ENCODE measurements at regions not wholly inside any gene's neighbourhood (a gene's known extent, or its start where the extent isn't known, plus 50 kb on each side); places are given as distances from the start of the nearest gene placed in this dataset.
"Not testable (repeated sequence)": the region's sequence is repeated elsewhere in the genome, so short reads cannot be mapped to it uniquely, and the experiment has no call there.

DNA sequence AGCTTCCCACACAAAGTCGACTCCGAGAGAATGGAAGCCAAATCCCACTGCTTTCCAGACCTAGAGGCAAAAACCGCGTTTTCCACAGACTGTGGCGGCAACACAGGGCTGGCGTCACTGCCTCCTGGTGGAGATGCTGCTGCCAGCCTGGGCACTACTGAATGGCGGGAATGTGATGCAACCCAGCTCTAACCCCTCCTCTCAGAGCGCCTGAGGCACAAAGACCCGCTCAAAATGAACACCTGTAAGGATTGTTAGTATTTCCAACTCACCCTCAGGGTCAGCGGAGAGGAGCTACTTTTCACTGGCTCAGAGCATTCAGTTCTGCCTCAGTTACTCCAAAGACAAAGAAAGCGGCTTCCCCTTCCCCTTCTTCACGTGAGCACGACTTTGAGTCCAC lies 548.0 kb upstream of the SALL3 start:
- DNase-seq = no peak

DNA sequence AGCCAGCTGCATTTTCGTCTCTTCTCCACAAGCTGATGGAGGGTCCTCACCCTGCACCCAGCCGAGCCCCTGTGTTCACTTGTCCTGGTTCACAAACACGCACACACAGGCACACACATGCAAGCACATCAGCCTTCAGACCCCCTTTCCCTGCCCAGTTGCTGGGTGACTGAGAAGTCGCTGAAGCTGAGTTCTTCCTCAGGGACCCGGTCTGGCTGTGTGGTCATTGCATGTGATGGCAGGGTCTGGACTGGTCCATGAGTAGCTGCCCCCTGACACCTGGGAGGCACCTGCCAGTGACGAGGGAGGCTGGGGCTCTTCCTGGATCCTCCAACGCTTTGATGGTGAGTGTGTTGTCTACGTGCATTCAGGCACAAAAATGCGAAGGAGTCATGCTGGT lies 546.1 kb upstream of the SALL3 start:
- no peak for DNase-seq

DNA sequence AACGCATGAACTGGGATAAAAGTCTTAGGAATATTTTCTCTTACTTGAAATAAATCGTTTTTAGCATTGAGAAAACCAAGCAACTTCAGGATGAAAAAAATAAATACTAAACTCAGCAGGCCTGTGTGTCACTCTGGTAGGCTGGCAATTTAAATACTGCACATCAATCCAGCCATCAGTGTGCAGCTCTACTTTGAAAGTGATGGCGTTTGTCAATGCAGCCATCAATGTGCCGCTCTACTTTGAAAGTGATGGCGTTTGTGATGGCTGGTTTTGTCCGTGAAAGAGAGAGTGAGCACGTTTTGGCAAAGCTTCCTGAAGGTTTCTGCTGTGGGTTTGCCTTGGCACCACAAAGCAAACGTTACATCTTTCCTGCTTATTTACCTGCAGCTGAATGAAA lies 543.5 kb upstream of the SALL3 start:
- no peak for DNase-seq

GRCh38 chr18:78438235-78438634 lies 541.4 kb upstream of the SALL3 start:
- not testable (repeated sequence) for DNase-seq

DNA sequence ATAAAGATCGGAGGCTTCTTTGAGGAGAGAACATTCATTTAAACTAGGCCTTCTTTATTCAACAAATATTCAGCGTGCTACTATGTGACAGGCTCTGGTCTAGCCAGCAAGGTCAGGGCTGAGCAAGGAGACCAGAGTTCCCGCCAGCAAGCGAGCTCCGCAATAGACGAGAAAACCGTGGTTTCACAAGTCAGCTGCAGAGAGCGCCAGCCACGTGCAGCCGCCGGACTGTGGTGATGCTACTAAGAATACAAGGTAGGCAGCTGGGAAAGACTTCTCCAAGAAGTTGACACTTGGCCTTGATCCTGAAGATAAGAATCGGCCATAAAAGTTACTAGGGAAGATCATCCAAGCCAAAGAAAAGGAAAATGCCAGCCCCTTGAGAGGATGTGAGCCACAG lies 533.7 kb upstream of the SALL3 start:
- no peak for DNase-seq

DNA sequence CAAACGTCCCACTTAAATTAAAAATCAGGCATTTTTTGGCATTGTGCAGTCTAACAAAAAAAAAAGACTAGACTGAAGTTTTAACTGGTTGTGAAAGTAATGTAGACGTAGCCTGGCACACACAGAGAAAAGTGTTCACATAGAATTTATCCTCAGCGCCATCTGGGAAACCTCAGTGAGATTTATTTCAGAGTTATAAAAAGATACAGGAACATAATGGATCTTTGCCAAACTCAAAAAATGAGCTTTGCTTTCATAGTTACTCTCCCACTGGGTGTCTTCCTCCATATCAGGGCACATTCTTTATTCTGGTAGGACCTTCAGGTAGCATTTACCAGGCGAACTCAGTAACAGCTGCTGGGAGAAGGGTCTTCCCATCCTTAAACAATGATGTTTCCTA lies 532.4 kb upstream of the SALL3 start:
- DNase-seq = no peak

DNA sequence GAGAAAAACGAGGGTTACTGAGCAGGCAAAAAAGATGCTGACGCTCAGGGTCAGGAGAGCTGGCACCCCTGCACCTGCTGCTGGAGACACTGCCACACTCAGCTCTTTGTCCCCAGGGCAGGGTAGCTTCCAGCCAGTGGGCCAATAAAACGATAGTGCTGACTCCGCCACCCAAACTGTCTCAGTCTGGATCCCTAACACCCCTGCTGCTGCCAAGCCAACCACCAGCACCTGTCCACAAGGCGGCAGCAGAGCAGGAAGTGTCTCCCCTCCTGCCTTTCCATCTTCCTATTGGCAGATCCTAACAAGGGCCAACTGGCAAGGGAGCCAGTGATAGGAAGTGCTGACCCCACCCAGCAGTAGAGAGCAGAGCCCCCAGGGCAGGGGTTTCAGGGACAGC lies 531.5 kb upstream of the SALL3 start:
- DNase-seq = no peak

- no peak for DNase-seq
Observed at GRCh38 chr18:78448591-78448990, 531.0 kb upstream of the SALL3 start.

GRCh38 chr18:78454221-78454620 lies 525.4 kb upstream of the SALL3 start:
- DNase-seq = no peak

DNA sequence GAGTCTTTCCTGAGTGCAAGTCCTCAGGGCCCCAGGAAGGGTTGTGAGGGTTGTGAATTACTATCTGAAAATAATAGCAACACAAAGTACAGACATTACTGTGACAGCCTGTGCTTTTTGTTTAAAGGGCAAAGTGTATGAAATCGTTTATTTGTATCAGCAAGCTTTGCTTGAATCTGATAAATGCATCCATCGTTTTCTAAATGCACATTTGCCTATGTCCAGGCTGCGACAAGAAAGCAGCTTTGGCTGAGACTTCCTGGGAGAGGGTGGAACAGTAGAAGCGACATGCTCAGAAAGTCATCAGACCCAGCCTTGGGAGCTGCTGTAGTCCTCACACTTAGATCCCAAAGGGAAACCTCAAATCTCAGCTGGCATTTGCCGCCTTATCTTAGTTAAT lies 524.2 kb upstream of the SALL3 start:
- no peak for DNase-seq

GRCh38 chr18:78457011-78457410 lies 522.6 kb upstream of the SALL3 start:
- DNase-seq = no peak

- no peak for DNase-seq
Observed at GRCh38 chr18:78457731-78458130, 521.9 kb upstream of the SALL3 start.

DNA sequence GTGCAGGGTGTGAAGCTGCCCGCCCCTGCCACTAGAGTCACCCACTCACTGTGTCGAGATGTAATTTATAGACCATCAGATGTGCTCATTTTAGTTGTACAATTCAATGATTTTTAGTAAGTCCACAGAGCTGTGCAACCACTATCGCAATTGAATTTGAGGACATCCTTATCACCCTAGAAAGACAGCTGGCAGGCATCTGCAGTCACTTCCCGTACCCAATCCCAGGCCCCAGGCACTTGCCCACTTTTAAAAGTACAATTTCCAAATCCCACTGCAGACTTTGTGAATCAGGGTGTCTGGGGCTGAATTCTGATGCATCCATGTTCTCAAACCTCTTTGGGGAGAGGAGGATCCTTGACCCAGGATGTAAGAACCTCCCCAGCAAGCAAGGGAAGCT lies 521.3 kb upstream of the SALL3 start:
- DNase-seq = no peak

DNA sequence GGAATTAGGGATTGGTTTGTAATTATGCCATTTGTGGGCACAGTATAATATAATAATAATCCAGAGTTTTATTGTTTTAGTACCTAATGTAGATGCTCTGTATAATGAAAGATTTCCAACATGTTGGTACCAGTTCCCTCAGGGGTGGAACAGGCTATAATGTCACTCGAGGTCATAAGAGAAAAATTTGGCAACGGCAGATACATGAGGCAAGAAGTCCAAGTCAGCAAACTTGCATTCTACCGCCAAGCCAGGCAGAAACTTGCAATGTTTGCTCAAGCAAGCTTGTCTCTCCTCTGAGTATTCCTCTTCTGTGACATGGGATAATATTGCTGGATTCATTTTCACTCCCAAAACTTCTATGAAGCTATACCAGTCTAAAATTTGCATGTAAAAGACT lies 520.0 kb upstream of the SALL3 start:
- DNase-seq = no peak

DNA sequence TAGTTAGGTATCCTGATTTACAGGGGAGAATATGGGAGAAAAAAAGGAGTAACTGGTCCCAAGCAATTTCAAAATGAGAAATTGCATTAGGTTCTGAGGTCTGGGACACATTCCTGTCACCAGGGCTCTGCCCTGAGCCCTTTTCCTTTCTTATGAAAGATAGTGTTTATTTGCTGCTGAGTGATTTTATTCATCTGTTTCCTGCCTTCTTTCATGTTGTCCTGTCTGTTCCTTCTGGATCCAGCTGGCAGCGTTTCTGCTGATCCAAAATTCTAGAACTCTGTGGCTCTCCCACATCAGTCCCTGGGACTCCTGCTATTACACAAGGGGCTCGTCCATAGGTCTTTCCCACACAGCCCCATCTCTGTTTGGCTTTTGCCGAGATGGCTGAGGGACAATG lies 519.1 kb upstream of the SALL3 start:
- no peak for DNase-seq

DNA sequence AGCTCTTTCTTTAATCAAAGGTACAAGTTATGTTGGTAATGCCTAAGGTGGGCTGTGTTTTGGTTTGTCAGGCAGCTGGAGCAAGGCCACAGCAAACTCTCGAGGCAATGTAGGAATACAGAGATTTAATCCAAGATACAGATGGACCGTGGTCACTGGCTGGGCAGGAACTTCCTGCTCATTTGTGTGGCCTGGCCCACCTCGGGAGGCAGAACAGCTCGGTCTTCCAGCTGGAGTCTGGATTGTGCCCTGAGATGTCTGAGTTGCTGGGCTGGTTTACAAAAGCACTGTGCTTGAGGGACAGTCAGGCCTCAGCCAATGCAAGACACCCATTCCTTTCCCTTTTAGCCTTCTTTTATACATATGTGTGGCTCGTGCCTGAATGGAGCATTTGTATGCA lies 506.1 kb upstream of the SALL3 start:
- DNase-seq = no peak

DNA sequence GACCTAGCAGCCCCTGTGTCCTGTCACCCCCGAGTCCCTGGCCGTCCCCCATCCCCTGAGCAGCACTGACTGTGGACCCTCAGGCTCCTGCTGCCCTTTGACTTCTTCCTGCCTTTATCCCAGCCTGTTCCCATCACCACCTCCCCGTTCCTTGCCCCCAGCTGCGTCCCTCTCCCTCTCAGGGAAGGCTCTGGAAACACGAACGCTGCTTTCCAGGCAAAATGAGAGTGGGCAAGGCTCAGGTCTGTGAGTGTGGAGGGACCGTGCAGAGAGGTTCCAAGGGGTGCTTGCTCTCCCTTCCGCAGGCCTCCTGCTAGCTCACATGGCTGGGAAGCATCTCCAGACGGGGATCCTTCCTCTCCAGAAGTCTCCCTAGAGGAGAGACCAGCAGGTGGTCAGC lies 501.8 kb upstream of the SALL3 start:
- DNase-seq = no peak

DNA sequence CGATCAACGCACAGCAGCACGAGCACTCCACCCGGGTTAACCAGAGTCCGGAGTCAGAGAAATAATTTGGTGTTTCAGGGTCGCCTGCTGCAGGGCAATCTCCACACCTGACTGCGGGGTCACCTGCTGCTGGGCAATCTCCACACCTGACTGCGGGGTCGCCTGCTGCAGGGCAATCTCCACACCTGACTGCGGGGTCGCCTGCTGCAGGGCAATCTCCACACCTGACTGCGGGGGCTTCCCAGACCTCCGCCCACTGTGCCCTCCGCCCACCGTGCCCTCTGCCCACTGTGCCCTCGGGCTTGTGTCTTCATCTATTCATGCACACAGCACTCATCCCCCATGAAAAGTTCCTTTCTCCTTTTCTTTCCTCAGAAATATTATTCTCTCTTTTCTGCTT lies 500.2 kb upstream of the SALL3 start:
- DNase-seq = no peak

DNA sequence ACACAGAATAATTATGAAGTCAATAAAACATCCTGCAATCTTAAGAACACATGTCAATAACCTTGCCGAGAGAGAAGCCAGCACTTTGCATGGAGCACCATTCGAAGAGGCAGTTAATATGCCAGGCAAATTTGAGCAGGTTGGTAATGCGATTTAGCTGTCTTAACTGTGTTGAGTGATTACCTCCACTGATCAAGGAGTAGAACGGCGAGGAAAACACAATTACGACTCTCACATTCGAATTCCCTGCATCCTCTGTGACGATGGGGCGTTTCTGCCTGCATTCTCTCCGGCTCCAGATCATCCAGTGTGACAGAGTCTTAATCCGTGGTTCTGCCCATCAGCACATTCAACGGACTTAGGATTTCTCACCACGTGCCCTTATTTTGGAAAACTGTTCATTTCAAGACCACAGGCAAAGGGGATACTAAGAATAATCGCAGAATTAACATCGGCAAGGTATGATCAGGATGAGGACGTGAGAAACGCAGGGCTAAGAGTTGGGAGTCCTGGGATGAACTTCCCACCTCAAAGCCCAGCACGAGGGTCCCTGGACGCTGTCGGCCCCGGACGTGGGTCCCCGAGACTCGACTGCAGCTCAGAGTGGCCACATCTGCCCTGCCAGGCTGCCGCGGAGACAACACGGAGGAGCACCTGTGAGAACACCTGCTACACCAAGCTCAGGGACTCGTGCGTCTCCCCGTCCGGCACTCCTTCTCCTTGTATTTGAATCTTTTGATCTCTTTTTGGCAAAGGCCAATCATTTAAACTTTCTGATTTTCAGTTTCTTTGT lies 499.2 kb upstream of the SALL3 start:
- no peak for DNase-seq

- DNase-seq = no peak
Observed at GRCh38 chr18:78482378-78482777, 497.2 kb upstream of the SALL3 start.

- DNase-seq = no peak
Observed at GRCh38 chr18:78487649-78488048, 492.0 kb upstream of the SALL3 start.

GRCh38 chr18:78492064-78492812 lies 487.4 kb upstream of the SALL3 start:
- no peak for DNase-seq

DNA sequence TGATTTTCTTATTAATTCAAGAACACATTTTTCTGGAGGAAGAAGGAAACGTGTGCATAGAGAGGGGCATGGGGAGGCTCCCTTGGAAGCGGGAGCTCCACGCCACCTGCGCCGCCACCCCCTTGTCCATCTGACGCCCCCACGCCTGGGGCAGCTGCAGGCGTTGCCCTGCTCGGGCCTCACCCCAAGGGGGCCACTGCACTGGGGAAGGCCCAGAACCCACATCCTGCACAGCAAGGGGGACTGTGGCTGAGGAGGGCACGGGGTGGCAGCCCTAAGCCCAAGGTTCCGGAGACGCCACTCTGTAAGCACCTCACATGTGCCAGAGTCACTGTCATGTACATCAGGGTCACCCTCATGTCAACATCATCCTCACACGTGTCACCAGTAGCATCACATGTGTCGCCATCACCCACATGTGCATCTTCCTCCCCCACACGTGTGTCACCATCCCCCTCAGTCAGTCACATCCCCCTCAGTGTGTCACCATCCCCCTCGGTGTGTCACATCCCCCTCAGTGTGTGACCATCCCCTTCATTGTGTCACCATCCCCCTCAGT lies 486.7 kb upstream of the SALL3 start:
- no peak for DNase-seq

DNA sequence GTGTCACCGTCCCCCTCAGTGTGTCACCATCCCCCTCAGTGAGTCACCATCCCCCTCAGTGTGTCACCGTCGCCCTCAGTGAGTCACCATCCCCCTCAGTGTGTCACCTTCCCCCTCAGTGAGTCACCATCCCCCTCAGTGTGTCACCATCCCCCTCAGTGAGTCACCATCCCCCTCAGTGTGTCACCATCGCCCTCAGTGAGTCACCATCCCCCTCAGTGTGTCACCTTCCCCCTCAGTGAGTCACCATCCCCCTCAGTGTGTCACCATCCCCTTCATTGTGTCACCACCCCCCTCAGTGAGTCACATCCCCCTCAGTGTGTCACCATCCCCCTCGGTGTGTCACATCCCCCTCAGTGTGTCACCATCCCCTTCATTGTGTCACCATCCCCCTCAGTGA lies 486.1 kb upstream of the SALL3 start:
- not testable (repeated sequence) for DNase-seq

Data from SHP77 treated with DMSO at 0.1 percent for 48 hours (cell line).